ENCODE measurements at regions not wholly inside any gene's neighbourhood (a gene's known extent, or its start where the extent isn't known, plus 50 kb on each side); places are given as distances from the start of the nearest gene placed in this dataset.

GRCh38 chr15:35697549-35698299, 151.8 kb upstream of the DPH6 start:
- H3K4me3 ChIP-seq (ENCODE audit: insufficient read depth, low read depth, low read length) = no peak overlapping the region
- H3K9ac ChIP-seq (ENCODE audit: low read length) = peak overlapping the region; percentile 69
- peak overlapping the region; percentile 57 for H3K4me2 ChIP-seq (ENCODE audit: low read length)
- H3K79me2 ChIP-seq (ENCODE audit: insufficient read depth, low read length) = no peaks in the 10 kb centered on the region
- no peaks in the 10 kb centered on the region for H4K20me1 ChIP-seq (ENCODE audit: insufficient read depth, low read length)
- H3K4me1 Mint-ChIP-seq (ENCODE audit: low read depth, unreplicated experiment) = peaks cover 47% of the 10 kb centered on the region
- no peaks in the 10 kb centered on the region for H3K27me3 ChIP-seq (ENCODE audit: insufficient read depth, low read length)
- TF ChIP-seq EZH2 (IDR thresholded peaks at IDR 0.05; ENCODE audit: insufficient read depth, low read length) (no peak), CTCF (IDR thresholded peaks at IDR 0.05; ENCODE audit: insufficient read depth, low read depth, low read length) (no peak)
- H3K9me3 ChIP-seq (ENCODE audit: insufficient read depth, low read depth, low read length) = no peaks in the 10 kb centered on the region
- H3K9me3 Mint-ChIP-seq (ENCODE audit: unreplicated experiment) = no peaks in the 10 kb centered on the region
- no peaks in the 10 kb centered on the region for H3K36me3 ChIP-seq (ENCODE audit: insufficient read depth, low read length)
- peak overlapping the region; percentile 33 for H2AFZ ChIP-seq (ENCODE audit: low read depth, low read length)
- peak overlapping the region; percentile 91 for H3K27ac Mint-ChIP-seq (ENCODE audit: unreplicated experiment)
- H3K4me3 Mint-ChIP-seq (ENCODE audit: unreplicated experiment) = no peak overlapping the region
- no peaks in the 10 kb centered on the region for H3K36me3 Mint-ChIP-seq (ENCODE audit: low read depth, unreplicated experiment)
- peak overlapping the region; percentile 84 for H3K27ac ChIP-seq (ENCODE audit: low read depth, low read length)
- DNase-seq (ENCODE audit: low read depth) (peak; percentile 85), FAIRE-seq (no peak)
- peaks cover 38% of the 10 kb centered on the region for H3K4me1 ChIP-seq (ENCODE audit: insufficient read depth, low read length)
- H3K27me3 Mint-ChIP-seq (ENCODE audit: low read depth, unreplicated experiment) = no peaks in the 10 kb centered on the region

GRCh38 chr15:35698331-35698730, 152.4 kb upstream of the DPH6 start:
- H3K36me3 Mint-ChIP-seq (ENCODE audit: low read depth, unreplicated experiment) = no peaks in the 10 kb centered on the region

More at GRCh38 chr15:35698331-35698730, 152.4 kb upstream of the DPH6 start:
- peak; percentile 47 for FAIRE-seq
- no peak for DNase-seq (ENCODE audit: low read depth)
- Histone ChIP-seq H3K4me1 (ENCODE audit: insufficient read depth, low read length) (peaks cover 32% of the 10 kb centered on the region), H2AFZ (ENCODE audit: low read depth, low read length) (no peak overlapping the region), H3K9me3 (ENCODE audit: insufficient read depth, low read depth, low read length) (no peaks in the 10 kb centered on the region), H3K4me2 (ENCODE audit: low read length) (no peak overlapping the region), H3K36me3 (ENCODE audit: insufficient read depth, low read length) (no peaks in the 10 kb centered on the region), H3K27ac (ENCODE audit: low read depth, low read length) (peak overlapping the region; percentile 84), H3K9ac (ENCODE audit: low read length) (no peak overlapping the region), H3K27me3 (ENCODE audit: insufficient read depth, low read length) (no peaks in the 10 kb centered on the region), H3K79me2 (ENCODE audit: insufficient read depth, low read length) (no peaks in the 10 kb centered on the region), H4K20me1 (ENCODE audit: insufficient read depth, low read length) (no peaks in the 10 kb centered on the region), H3K4me3 (ENCODE audit: insufficient read depth, low read depth, low read length) (no peak overlapping the region)
- TF ChIP-seq CTCF (IDR thresholded peaks at IDR 0.05; ENCODE audit: insufficient read depth, low read depth, low read length) (no peak), EZH2 (IDR thresholded peaks at IDR 0.05; ENCODE audit: insufficient read depth, low read length) (no peak)
- peak overlapping the region; percentile 91 for H3K27ac Mint-ChIP-seq (ENCODE audit: unreplicated experiment)
- no peak overlapping the region for H3K4me3 Mint-ChIP-seq (ENCODE audit: unreplicated experiment)
- no peaks in the 10 kb centered on the region for H3K9me3 Mint-ChIP-seq (ENCODE audit: unreplicated experiment)
- no peaks in the 10 kb centered on the region for H3K27me3 Mint-ChIP-seq (ENCODE audit: low read depth, unreplicated experiment)
- peaks cover 41% of the 10 kb centered on the region for H3K4me1 Mint-ChIP-seq (ENCODE audit: low read depth, unreplicated experiment)

Measured in astrocyte (in vitro differentiated cells and primary cell).